Fibroblast of lung (primary cell): ENCODE measurements at regions not wholly inside any gene's neighbourhood (a gene's known extent, or its start where the extent isn't known, plus 50 kb on each side); places are given as distances from the start of the nearest gene placed in this dataset.
A peak's percentile ranks its signal among the peaks of the same experiment; 100 is the strongest.

Source experiments
- DNase-seq, 2 donors: peaks; one replicate each; pipeline versions ENCODE4 v3.0.0 to v3.0.0-alpha.2; 2010; ENCODE audit warnings: low read depth in 2 of 2
- H2AFZ ChIP-seq: 2 replicates; pipeline ENCODE4 v1.5.1; 2012; ENCODE audit warnings: low read length, control low read depth, inconsistent platforms
- H3K27ac ChIP-seq: 2 replicates; pipeline ENCODE4 v1.5.1; 2011; ENCODE audit warnings: low read length, control low read depth; ENCODE audit not compliant: insufficient read depth
- H3K27me3 ChIP-seq: 2 replicates; pipeline ENCODE4 v1.5.1; 2011; ENCODE audit warnings: mild to moderate bottlenecking, low read length; ENCODE audit not compliant: control insufficient read depth, insufficient read depth
- H3K36me3 ChIP-seq: 2 replicates; pipeline ENCODE4 v1.5.1; 2011; ENCODE audit warnings: low read length; ENCODE audit not compliant: control insufficient read depth, insufficient read depth
- H3K4me1 ChIP-seq: 2 replicates; pipeline ENCODE4 v1.5.1; 2011; ENCODE audit warnings: low read length; ENCODE audit not compliant: control insufficient read depth, insufficient read depth; ENCODE audit errors: extremely low read depth
- H3K4me2 ChIP-seq: 2 replicates; pipeline ENCODE4 v1.5.1; 2011; ENCODE audit warnings: low read length, control low read depth; ENCODE audit not compliant: insufficient read depth; ENCODE audit errors: extremely low read depth
- H3K4me3 ChIP-seq, 4 experiments: fragments of 200-600 bp in 1 of 4; sonication (generic) in 1 of 4; replicated peaks in 1 of 4; 2 replicates each; pipeline ENCODE4 v1.5.1; 2011 to 2016; ENCODE audit warnings: low read length in 4 of 4, low read depth in 3 of 4, mild to moderate bottlenecking in 3 of 4, control low read depth in 2 of 4, inconsistent platforms in 1 of 4, mixed read lengths in 1 of 4; ENCODE audit not compliant: insufficient read depth in 1 of 4; ENCODE audit errors: control extremely low read depth in 1 of 4
- H3K79me2 ChIP-seq: 2 replicates; pipeline ENCODE4 v1.5.1; 2012; ENCODE audit warnings: mild to moderate bottlenecking, low read length, inconsistent platforms; ENCODE audit not compliant: control insufficient read depth, insufficient read depth
- H3K9ac ChIP-seq: 2 replicates; pipeline ENCODE4 v1.5.1; 2011; ENCODE audit warnings: mild to moderate bottlenecking, low read length, control low read depth; ENCODE audit not compliant: insufficient read depth
- H3K9me3 ChIP-seq: 2 replicates; pipeline ENCODE4 v1.5.1; 2012; ENCODE audit warnings: low read depth, low read length; ENCODE audit not compliant: control insufficient read depth, insufficient read depth
- H4K20me1 ChIP-seq: 2 replicates; pipeline ENCODE4 v1.5.1; 2011; ENCODE audit warnings: low read length; ENCODE audit not compliant: control insufficient read depth, insufficient read depth; ENCODE audit errors: extremely low read depth
- EZH2 ChIP-seq: IDR thresholded peaks from 2 replicates; pipeline ENCODE4 v1.5.1; 2012; ENCODE audit warnings: low read length, control low read depth, mild to moderate bottlenecking; ENCODE audit errors: missing control alignments
- TF ChIP-seq, protein P1 (sequence below), 2 donors: IDR thresholded peaks in 1 of 2; conservative IDR thresholded peaks in 1 of 2; 1 replicate in 1 of 2; 2 replicates in 1 of 2; pipeline ENCODE4 v1.5.1; 2011 to 2012; ENCODE audit warnings: low read length in 2 of 2, control low read depth in 1 of 2, inconsistent platforms in 1 of 2, low read depth in 1 of 2, mild to moderate bottlenecking in 1 of 2

DNA sequence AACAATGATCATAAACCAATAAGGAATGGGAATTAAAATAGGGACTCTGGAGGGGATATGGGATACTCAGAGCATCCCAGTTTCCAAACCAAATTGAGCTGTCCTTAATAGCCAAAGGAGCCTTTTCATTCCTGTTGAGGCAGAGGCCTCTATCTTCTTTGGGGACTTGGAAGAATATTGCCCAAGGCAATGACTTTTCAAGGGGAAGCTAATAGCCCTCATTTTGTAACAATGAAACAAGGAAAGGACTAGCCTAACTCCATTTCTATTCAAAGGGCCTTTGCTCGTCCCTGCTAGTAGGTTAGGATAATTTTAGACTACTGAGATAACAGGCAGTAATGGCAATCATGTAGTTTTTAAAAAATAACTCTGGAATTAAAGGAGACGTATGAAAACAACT, 789.8 kb upstream of the SLITRK5 start:
- DNase-seq: no peak
- Histone ChIP-seq H3K27me3 (no peaks in the 10 kb centered on the region), H3K9me3 (no peaks in the 10 kb centered on the region), H2AFZ (no peak overlapping the region), H3K4me2 (no peak overlapping the region), H3K27ac (no peak overlapping the region), H3K4me3 (no peak overlapping the region), H3K36me3 (no peaks in the 10 kb centered on the region), H3K79me2 (no peaks in the 10 kb centered on the region), H3K9ac (no peak overlapping the region), H4K20me1 (no peaks in the 10 kb centered on the region), H3K4me1 (no peaks in the 10 kb centered on the region)
- no peak for TF ChIP-seq EZH2
- TF ChIP-seq, protein P1, sequence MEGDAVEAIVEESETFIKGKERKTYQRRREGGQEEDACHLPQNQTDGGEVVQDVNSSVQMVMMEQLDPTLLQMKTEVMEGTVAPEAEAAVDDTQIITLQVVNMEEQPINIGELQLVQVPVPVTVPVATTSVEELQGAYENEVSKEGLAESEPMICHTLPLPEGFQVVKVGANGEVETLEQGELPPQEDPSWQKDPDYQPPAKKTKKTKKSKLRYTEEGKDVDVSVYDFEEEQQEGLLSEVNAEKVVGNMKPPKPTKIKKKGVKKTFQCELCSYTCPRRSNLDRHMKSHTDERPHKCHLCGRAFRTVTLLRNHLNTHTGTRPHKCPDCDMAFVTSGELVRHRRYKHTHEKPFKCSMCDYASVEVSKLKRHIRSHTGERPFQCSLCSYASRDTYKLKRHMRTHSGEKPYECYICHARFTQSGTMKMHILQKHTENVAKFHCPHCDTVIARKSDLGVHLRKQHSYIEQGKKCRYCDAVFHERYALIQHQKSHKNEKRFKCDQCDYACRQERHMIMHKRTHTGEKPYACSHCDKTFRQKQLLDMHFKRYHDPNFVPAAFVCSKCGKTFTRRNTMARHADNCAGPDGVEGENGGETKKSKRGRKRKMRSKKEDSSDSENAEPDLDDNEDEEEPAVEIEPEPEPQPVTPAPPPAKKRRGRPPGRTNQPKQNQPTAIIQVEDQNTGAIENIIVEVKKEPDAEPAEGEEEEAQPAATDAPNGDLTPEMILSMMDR (conservative IDR thresholded peaks at IDR 0.05 in 1 of 2, IDR thresholded peaks at IDR 0.05 in 1 of 2; ENCODE audit: low read depth in 1 of 2, low read length in 2 of 2): no peak

DNA sequence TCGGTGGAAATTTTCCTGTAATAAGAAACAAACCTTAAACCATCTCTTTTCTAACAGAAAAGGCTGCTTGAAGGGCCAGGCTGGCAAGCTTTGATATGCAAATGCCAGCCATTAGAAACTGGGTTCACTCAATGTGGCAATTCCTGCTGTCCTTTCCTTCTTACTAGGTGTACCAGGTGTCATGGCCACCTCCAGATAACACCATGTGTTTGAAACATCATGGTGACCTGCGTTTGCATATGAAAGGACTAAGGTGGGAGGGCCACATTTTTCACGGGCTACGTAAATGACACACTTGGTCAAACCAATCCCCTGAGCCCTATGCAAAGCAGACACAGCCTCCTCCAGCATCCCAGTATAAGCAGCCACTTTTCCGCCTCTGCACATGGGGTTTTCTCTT, 789.1 kb upstream of the SLITRK5 start:
- H2AFZ ChIP-seq: no peak overlapping the region
- H3K36me3 ChIP-seq: no peaks in the 10 kb centered on the region
- H4K20me1 ChIP-seq: no peaks in the 10 kb centered on the region
- no peaks in the 10 kb centered on the region for H3K4me1 ChIP-seq
- H3K4me2 ChIP-seq: no peak overlapping the region
- TF ChIP-seq, protein P1 (conservative IDR thresholded peaks at IDR 0.05 in 1 of 2, IDR thresholded peaks at IDR 0.05 in 1 of 2; ENCODE audit: low read depth in 1 of 2, low read length in 2 of 2): no peak
- no peaks in the 10 kb centered on the region for H3K27me3 ChIP-seq
- H3K79me2 ChIP-seq: no peaks in the 10 kb centered on the region
- H3K27ac ChIP-seq: no peak overlapping the region
- no peak overlapping the region for H3K4me3 ChIP-seq
- H3K9ac ChIP-seq: no peak overlapping the region
- H3K9me3 ChIP-seq: no peaks in the 10 kb centered on the region
- DNase-seq: no peak

DNA sequence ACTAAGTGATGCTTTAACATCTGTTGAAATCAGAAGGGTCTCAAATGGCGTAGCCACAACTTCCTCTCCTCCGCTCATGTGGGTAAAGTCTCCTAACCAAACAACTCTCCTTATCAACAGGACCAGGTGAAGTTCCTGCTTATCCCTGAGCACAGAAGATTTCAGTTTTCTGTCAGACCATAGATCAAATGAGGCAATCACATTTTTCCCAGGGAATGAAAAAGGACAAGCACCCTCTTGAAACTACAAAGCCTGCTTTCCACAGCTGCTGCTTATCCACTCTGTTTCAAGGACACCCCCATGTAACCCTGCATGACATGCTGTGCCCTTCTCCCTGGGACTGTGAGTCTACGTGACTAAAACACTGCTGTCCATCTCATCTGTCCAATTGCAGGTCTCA, 788.3 kb upstream of the SLITRK5 start:
- DNase-seq: peak in 1 of 2 donors; percentile 6
- TF ChIP-seq EZH2: no peak
- TF ChIP-seq, protein P1 (conservative IDR thresholded peaks at IDR 0.05 in 1 of 2, IDR thresholded peaks at IDR 0.05 in 1 of 2; ENCODE audit: low read depth in 1 of 2, low read length in 2 of 2): no peak
- no peaks in the 10 kb centered on the region for H3K9me3 ChIP-seq

More for the DNA sequence above, 788.3 kb upstream of the SLITRK5 start:
- Histone ChIP-seq H3K27me3 (no peaks in the 10 kb centered on the region), H3K9ac (no peak overlapping the region), H3K79me2 (no peaks in the 10 kb centered on the region), H4K20me1 (no peaks in the 10 kb centered on the region), H3K36me3 (no peaks in the 10 kb centered on the region), H3K4me2 (no peak overlapping the region), H3K27ac (no peak overlapping the region), H2AFZ (no peak overlapping the region), H3K4me1 (no peaks in the 10 kb centered on the region), H3K4me3 (no peak overlapping the region)
